ENCODE measurements at regions not wholly inside any gene's neighbourhood (a gene's known extent, or its start where the extent isn't known, plus 50 kb on each side); places are given as distances from the start of the nearest gene placed in this dataset.

DNA sequence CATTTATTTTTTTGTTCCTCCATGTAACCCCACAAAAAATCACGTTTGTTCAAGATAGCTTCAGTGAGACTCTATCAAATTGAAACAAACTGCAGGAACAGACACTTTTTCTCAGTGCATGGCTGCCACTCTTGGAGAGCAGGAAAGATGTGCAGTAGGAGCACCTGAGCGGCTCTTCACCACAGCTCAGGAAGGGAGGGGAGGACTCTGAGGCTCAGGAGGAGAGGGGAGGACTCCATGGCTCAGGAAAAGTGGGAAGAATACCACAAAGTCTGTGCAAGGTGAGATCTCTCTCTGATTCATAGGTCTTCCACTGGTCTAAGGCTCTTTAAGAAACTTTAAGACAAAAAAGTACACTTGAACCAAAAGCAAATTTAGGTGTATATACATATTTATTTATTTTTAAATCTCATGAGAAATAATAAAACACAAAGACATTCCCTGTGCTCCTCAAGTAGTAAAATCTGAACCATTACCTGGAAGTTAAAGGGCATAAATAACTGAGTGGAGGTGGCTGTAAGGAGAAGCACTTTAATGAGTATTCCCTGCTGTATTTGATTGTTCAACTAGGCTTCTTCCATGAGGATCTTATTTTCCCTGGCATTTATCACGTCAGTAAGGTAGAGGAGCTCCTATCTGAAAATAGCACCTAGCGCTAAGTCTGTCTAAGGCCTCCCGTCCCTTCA is 69.2 kb upstream of the CCN6 start:
- H3K27me3 ChIP-seq, result no peaks in the 10 kb centered on the region
- intact Hi-C loops (cut with DNase I), result no loop called here
- no peak for TF ChIP-seq POLR2A (IDR thresholded peaks at IDR 0.05)
- no peak for TF ChIP-seq CTCF (IDR thresholded peaks at IDR 0.05)
- no peaks in the 10 kb centered on the region for H3K9me3 ChIP-seq
- H3K36me3 ChIP-seq (replicated peaks in 1 of 2; ENCODE audit: insufficient read depth in 1 of 2, low read depth in 2 of 2), result no peaks in the 10 kb centered on the region
- peak overlapping the region in 2 of 4 donors; percentile 54 to 58 for H3K27ac ChIP-seq
- no peak overlapping the region for H3K4me3 ChIP-seq
- DNase-seq (no peak), ATAC-seq (no peak)
- WGBS, 2 donors, result 91 to 95% methylated on average over 5 of the region's 5 CpGs
- H3K4me1 ChIP-seq, result peaks cover 5% of the 10 kb centered on the region

DNA sequence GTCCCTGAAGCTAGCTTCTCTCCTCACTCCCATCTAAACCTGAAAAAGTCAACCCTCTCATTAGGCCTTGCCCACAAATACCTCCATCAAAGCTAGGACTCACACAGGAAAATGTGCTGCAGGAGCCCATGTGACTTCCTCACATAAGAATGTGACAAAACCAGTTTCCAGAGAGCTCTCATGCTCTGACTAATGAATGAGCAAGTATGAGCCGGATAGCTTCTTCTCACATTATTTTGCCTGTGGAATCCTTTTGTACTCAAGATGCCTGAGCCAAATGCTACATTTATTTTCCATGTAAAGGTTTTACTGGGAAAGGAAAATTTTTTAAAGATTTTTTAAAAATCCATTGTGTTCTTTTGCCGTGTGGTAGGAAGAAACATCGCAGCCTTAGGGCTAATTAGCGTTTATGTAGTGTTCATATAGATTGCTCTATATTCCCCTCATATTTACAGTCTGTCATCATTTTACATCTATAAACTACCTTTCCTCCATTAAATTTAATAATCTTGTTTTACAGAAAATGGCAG is 68.6 kb upstream of the CCN6 start:
- TF ChIP-seq CTCF (IDR thresholded peaks at IDR 0.05), result peak in 1 of 7 experiments; percentile 7
- no peak for TF ChIP-seq POLR2A (IDR thresholded peaks at IDR 0.05)
- DNase-seq (peak in 2 of 4 donors; percentile 22 to 51), ATAC-seq (peak; percentile 88)
- WGBS, 2 donors, result 78 to 87% methylated on average over 4 of the region's 4 CpGs
- peaks cover 5% of the 10 kb centered on the region for H3K4me1 ChIP-seq
- H3K27me3 ChIP-seq, result no peaks in the 10 kb centered on the region
- H3K9me3 ChIP-seq, result no peaks in the 10 kb centered on the region
- intact Hi-C loops (cut with DNase I), result no loop called here
- H3K27ac ChIP-seq, result peak overlapping the region in 2 of 4 donors; percentile 54 to 58
- H3K36me3 ChIP-seq (replicated peaks in 1 of 2; ENCODE audit: insufficient read depth in 1 of 2, low read depth in 2 of 2), result no peaks in the 10 kb centered on the region
- no peak overlapping the region for H3K4me3 ChIP-seq

- ATAC-seq, result no peak
- WGBS, 2 donors, result 47 to 50% methylated on average over 3 of the region's 3 CpGs
These were observed 67.3 kb upstream of the CCN6 start for GRCh38 chr6:111986651-111987050.

GRCh38 chr6:111987295-111987694 is 66.6 kb upstream of the CCN6 start:
- 75 to 83% methylated on average over 1 of the region's 1 CpG for WGBS, 2 donors
- Histone ChIP-seq H3K27me3 (no peaks in the 10 kb centered on the region), H3K9me3 (no peaks in the 10 kb centered on the region), H3K4me1 (peaks cover 5% of the 10 kb centered on the region), H3K4me3 (no peak overlapping the region), H3K36me3 (replicated peaks in 1 of 2; ENCODE audit: insufficient read depth in 1 of 2, low read depth in 2 of 2) (no peaks in the 10 kb centered on the region), H3K27ac (no peak overlapping the region)
- TF ChIP-seq CTCF (IDR thresholded peaks at IDR 0.05) (no peak), POLR2A (IDR thresholded peaks at IDR 0.05) (no peak)
- DNase-seq (no peak), ATAC-seq (no peak)
- intact Hi-C loops (cut with DNase I), result no loop called here

More at GRCh38 chr6:111986651-111987050, 67.3 kb upstream of the CCN6 start:
- Histone ChIP-seq H3K27me3 (no peaks in the 10 kb centered on the region), H3K36me3 (replicated peaks in 1 of 2; ENCODE audit: insufficient read depth in 1 of 2, low read depth in 2 of 2) (no peaks in the 10 kb centered on the region), H3K9me3 (no peaks in the 10 kb centered on the region), H3K4me3 (no peak overlapping the region), H3K4me1 (peaks cover 5% of the 10 kb centered on the region), H3K27ac (no peak overlapping the region)
- no peak for TF ChIP-seq POLR2A (IDR thresholded peaks at IDR 0.05)
- no peak for TF ChIP-seq CTCF (IDR thresholded peaks at IDR 0.05)
- intact Hi-C loops (cut with DNase I), result no loop called here
- peak in 1 of 4 donors; percentile 29 for DNase-seq

- WGBS, 2 donors, result 45 to 97% methylated on average over 2 of the region's 2 CpGs
- Histone ChIP-seq H3K27me3 (no peaks in the 10 kb centered on the region), H3K36me3 (replicated peaks in 1 of 2; ENCODE audit: insufficient read depth in 1 of 2, low read depth in 2 of 2) (no peaks in the 10 kb centered on the region), H3K4me1 (peaks cover 5% of the 10 kb centered on the region), H3K4me3 (no peak overlapping the region), H3K9me3 (no peaks in the 10 kb centered on the region), H3K27ac (no peak overlapping the region)
- DNase-seq (no peak), ATAC-seq (no peak)
- intact Hi-C loops (cut with DNase I), result no loop called here
- TF ChIP-seq POLR2A (IDR thresholded peaks at IDR 0.05) (no peak), CTCF (IDR thresholded peaks at IDR 0.05) (no peak)
These were observed 65.0 kb upstream of the CCN6 start for GRCh38 chr6:111988926-111989325.

Data from body of pancreas (tissue), 4 donors.